ENCODE measurements at regions not wholly inside any gene's neighbourhood (a gene's known extent, or its start where the extent isn't known, plus 50 kb on each side); places are given as distances from the start of the nearest gene placed in this dataset.
"Not testable (repeated sequence)": the region's sequence is repeated elsewhere in the genome, so short reads cannot be mapped to it uniquely, and the experiment has no call there.

DNA sequence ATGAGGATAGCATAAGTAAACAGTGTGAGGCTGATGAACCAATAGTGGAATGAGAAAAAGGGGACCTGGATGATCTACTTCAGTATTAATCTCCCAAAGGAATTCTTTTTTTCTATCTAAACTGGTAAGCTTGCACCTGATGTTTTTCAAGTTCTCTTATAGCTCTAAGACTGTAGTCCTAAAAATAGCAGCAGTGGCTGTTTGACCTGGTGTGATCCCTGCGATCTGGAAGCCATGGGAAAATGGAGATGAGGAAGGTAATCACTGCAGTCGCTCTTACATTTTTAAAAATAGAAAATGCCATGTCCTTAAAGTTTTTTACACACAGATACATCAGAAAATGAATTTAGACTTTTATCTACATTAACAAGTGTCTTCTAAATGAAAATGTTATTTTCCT is 926.4 kb upstream of the SLC35B3 start:
- ATAC-seq, result no peak

GRCh38 chr6:9360881-9361280 is 925.5 kb upstream of the SLC35B3 start:
- ATAC-seq, result no peak

- ATAC-seq, result no peak
Measured at GRCh38 chr6:9347608-9348007, 912.3 kb upstream of the SLC35B3 start.

DNA sequence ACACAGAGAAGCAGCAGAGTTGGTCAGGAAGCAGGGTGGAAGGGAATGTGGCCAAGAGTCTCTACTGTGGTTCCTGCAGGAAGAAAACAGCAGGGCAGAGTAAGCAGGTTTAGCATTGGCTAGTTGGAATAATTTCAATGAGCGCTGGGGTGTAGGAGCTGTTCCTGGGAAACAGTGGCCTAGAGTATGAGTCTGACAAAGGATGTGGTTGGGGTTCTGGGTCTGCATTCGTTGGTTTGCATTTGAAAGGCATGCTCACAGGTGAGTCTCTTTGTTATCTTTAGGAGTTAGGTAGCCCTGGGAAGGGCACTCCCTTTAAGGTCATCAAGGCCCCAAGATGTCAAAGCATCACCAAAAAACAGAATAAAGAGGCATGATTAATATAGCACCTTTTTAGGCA is 911.6 kb upstream of the SLC35B3 start:
- ATAC-seq, result no peak

GRCh38 chr6:9335431-9335830 is 900.1 kb upstream of the SLC35B3 start:
- no peak for ATAC-seq

GRCh38 chr6:9334979-9335378 is 899.6 kb upstream of the SLC35B3 start:
- no peak for ATAC-seq

GRCh38 chr6:9332241-9332780 is 897.0 kb upstream of the SLC35B3 start:
- no peak for ATAC-seq

GRCh38 chr6:9316831-9317230 is 881.5 kb upstream of the SLC35B3 start:
- ATAC-seq, result no peak

GRCh38 chr6:9315966-9316650 is 880.8 kb upstream of the SLC35B3 start:
- no peak for ATAC-seq

GRCh38 chr6:9308284-9308683 is 872.9 kb upstream of the SLC35B3 start:
- no peak for ATAC-seq

GRCh38 chr6:9307786-9308185 is 872.4 kb upstream of the SLC35B3 start:
- ATAC-seq, result no peak

GRCh38 chr6:9307187-9307586 is 871.8 kb upstream of the SLC35B3 start:
- ATAC-seq, result no peak

GRCh38 chr6:9295644-9296043 is 860.3 kb upstream of the SLC35B3 start:
- no peak for ATAC-seq

DNA sequence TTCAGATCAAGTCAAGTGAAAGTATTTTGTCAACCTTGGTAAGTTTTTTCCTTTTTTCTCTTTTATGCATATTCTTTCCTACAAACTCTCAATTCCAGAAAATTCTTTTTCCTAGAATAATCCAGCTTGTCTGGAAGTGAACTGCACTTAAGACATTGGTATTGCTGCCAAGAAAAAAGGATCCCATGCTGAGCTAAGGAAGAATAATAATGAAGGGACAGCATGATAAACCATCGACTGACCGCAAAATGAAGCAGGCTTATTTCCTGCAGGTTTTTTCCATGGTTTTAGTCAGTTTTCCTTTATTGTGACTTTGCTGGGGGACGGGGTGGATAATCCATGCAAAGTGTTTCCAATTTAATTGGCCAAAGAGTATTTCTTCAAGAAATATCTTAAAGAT is 857.6 kb upstream of the SLC35B3 start:
- ATAC-seq, result no peak

DNA sequence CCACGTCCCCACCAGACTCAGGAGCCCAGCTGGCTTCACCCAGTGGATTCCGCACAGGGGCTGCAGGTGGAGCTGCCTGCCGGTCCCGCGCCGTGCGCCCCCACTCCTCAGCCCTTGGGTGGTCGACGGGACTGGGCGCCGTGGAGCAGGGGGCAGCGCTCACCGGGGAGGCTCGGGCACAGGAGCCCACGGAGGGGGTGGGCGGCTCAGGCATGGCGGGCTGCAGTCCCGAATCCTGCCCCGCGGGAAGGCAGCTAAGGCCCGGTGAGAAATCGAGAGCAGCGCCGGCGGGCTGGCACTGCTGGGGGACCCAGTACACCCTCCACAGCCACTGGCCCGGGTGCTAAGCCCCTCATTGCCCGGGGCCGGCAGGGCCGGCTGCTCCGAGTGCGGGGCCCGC is 855.0 kb upstream of the SLC35B3 start:
- ATAC-seq, result not testable (repeated sequence)

DNA sequence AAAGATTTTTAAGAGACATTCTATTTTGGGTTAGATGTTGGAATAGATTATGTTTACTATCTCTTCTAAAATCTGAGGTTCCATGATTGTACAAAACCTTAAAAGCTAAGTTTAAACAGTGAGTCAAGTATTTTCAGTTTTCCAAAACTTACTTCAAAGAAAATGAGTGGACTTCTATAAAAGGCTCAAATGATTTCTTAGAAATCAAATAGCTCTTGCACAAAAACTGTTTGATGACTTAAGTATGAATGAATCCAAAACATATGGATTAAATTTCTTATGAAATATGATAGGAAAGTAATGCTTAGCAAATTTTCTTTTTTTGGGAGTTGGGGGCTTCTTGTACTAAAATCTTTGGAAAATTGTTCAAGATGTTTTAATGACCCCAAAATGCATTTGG is 837.3 kb upstream of the SLC35B3 start:
- no peak for ATAC-seq

- ATAC-seq, result no peak
Measured at GRCh38 chr6:9266741-9267140, 831.4 kb upstream of the SLC35B3 start.

DNA sequence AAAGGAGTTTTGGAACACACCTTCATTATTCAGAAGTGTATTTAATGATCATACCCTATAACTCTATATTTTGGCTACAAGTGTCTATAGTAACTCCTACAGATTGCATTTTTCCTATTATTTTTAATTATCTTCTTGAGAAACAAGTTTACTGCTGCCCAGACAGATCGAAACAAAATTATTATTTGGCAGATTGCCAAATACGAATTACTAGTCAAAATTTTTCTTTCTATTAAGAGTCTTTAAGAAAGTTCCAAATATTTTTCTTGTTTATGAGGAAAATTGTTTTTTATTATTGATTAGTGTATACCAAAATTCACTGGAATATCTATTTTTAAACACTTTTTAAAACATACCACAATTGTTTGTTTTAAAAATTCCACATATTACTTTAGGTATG is 821.9 kb upstream of the SLC35B3 start:
- ATAC-seq, result no peak

DNA sequence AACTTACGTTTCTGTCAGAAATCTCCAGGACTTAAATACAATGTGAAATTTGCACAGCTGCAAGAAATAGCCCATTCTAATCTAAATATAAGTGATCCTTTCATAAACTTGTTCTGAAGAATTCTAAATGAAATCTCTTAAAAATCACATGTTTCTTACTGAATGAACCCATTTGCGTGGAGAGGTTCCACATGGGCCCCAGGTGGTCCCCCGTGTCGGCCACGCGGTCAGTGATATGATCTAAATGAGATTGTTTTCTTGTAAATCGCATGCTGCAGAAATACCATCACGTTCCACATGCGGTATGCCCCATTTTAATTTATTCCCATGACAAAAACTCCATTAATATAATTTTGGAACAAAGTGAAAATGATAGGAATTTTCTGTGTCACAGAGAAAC is 818.9 kb upstream of the SLC35B3 start:
- ATAC-seq, result no peak

GRCh38 chr6:9252799-9253198 is 817.5 kb upstream of the SLC35B3 start:
- ATAC-seq, result no peak

DNA sequence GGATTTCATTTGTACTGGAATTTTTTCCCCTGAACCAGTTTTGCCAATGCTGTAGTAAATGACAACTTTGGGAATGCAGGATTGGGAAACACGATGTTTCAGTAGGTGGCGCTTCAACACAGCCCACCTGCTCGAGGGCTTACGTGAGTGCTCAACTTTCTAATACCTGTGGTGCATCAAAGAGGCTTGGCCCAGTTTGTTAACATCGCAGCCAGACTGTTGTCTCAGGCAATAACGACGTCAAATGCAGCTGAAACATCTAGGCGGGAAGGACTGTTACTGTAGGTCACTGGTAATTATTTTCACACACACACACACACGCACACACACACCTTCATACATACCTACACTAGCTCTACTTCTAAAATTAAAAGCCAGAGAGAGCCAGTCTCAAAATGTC is 815.5 kb upstream of the SLC35B3 start:
- no peak for ATAC-seq

DNA sequence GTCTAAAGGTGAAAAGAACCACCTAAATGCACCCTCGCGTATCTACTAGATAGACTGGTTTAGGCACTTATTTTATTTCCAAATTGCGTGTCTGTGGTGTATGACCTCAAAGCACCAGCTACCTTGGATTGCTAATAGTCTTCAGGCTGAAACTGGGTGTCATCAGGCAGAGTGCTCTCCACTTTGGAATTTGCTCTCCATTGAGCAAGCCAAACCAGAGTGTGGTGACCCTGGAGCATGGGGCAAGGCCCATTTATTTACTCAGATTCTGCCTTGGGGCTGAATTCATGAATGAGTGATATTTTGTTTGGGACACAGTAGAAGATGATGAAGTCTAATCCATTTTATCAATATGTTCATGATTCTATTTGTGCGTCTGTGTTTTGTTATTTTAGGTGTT is 812.8 kb upstream of the SLC35B3 start:
- no peak for ATAC-seq

DNA sequence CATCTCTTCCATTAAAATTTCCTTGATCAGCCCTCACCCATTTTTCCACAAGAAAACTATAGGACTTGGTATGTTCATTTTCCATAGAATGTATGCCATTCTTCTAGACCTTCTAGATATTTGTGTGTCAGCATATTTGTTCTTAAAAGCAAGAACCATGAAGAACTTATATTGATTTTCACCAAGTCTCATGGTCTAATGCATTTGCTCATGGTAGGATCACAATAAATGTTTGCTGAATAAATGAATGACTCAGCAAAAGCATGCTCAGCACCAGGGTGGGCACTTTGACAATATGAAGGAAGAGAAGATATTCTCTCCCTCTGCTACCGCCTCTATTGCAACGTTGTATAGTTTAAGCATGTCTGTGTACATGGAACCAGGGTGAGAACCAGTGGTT is 805.5 kb upstream of the SLC35B3 start:
- no peak for ATAC-seq

DNA sequence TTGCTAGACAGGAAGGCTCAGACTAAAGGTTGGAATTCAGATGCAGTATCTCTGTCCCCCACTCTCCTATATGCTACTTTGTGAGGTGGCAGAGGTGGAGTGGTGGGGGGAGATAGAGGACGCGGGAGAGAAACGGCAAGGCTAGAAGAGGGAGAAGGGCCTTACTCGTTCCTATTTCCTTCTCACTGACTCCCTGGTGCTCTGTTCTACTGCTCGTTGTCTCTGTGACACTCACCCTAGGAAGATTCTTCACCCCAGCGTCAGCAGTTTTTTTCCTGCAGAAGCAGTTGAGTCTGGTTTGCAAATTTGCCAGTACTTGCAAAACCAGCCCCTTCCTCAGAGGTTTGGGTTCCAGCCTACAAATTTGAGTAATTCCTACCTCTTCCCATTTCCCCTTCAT is 801.1 kb upstream of the SLC35B3 start:
- no peak for ATAC-seq

GRCh38 chr6:9233686-9234085 is 798.3 kb upstream of the SLC35B3 start:
- no peak for ATAC-seq
